GM18499 (cell line): ENCODE measurements at regions not wholly inside any gene's neighbourhood (a gene's known extent, or its start where the extent isn't known, plus 50 kb on each side); places are given as distances from the start of the nearest gene placed in this dataset.

Source experiments
- ATAC-seq: cut with Tn5 transposase; IDR thresholded peaks from one replicate; pipeline ENCODE4 v1.9.1; 2021; ENCODE audit warnings: moderate number of reproducible peaks; ENCODE audit not compliant: insufficient read depth, unreplicated experiment

DNA sequence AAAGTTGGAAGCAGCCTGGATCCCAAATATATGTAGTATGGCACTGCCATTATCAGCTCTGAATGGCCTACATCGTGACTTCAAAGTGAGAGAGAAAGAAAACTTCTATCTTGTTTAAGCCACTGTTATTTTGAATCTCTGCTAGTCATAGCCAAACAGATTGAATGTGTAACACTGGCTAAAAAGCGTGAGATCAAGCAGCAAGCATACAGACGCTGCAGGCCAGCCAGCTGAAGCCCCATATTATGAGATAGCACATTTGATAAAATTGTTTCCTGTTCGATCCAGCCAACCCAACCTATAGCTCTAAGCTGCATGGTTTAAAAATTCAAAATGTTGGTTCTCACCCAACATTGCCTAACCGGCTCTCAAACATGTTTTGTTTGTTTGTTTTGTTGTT lies 95.0 kb downstream of the DUSP6 start:
- no peak for ATAC-seq

- no peak for ATAC-seq
Observed at GRCh38 chr12:89256060-89256459, 96.2 kb downstream of the DUSP6 start.

DNA sequence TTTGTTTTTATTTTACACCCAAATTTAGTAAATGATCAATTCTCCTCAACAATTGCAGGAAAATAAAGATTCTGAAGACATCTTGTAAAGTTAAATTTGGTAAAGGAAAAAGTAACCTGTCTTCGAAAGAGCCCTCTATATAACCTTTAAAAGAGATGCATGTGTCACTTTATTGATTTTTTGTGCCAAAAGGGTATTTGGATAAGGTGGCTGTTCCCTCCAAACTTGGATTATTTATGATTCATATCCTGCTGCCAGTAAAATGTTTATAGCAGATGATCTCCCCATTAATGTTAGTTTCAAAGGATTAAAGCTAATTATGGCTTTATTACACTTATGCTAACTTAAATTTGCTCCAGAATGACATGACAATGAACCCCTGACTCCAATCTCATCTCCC lies 98.8 kb downstream of the DUSP6 start:
- ATAC-seq = no peak

GRCh38 chr12:89252284-89252683 lies 100.0 kb downstream of the DUSP6 start:
- ATAC-seq = no peak

DNA sequence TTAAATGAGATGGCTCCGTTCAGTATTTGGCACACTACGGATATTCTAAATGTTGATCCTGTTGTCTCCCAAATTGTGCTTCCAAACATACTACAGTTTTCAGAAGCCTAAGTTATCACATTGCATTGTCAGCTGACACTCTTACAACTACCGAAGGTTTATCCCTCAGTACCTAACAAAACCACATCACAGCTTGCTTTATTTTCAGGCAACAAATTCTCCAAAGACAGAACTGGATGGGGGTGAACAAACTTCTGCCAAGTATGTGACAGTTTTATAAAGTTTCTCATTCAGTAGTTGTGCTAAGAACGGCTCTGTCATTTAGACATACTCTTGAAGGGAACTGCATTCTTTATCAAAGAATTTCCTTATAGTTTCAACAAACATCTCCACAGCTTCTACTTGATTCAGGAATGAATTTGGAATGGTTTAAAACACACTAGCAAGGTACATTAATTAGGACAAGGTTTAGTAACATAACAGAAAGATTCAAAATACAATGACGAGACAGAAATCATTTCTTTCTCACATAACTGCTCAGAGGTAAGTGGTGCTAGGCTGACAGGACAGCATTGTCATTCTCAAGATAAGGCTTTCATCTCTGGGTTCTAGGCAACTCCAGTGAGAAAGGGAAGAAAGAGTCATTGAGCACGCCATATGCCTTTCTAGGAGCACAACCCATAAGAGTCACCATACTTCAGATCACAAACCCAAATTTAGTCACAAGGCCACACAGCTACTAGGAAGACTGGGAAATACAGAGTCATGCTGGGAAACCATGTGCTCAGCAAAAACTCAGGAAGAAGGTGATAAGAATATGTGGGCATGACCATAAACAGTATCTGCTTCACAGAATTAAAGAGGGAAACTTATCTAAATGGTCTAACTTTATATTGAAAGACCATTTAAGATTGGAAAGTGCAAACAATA lies 100.7 kb downstream of the DUSP6 start:
- ATAC-seq = no peak

DNA sequence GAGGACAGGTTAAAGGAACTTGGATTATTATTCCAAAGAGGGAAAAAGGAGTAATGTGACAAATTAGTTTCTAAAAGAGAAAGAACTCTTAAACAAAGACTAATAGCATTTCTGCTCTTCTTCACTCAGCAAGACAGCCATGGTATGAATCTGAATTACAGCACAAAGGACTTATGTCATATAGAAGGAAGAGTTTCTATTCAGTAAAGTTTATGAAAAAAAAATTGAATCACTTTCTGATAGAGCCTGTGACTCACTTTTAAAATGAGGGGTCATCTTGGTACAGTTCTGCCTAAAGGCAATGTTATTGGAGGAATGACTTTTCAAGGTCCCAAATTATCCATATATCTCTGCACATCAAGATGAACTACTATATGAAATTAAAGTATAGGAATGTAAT lies 101.7 kb downstream of the DUSP6 start:
- no peak for ATAC-seq

DNA sequence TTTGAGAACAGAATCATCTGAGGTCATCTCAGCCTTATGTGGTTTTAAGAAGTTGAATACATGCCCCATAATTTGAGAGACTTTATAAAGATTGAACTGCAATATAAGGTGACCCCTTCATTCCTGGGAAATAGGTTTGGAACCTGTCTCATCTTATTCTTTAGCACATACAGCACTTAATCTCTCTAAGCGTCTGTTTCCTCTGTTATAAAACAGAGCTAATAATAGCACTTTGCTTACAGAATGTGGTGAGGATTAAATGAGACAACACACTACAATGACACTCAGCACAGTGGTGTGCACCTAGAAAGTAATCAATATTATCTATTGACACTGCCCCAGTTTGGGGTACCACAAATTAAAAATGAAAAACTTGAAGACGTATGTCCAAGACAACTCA lies 102.1 kb downstream of the DUSP6 start:
- no peak for ATAC-seq

DNA sequence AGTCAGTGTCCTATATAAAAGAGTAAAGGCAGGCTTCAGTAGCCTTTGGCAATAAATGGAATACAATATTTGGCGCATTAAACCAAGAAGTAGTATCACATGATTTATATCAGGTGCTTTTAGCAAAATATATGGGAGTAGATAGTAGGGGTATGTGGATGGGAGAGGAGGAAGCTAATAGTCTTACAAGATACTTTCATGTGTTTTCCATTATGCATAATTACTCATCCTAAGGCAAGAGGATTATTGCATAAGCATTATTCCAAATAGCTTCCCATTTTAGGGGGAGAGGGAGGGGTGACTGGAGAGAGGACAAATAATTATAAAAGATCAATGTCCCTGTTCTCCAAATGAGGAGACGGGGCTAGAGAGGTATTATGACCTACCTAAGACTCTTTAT lies 104.3 kb downstream of the DUSP6 start:
- ATAC-seq = no peak

DNA sequence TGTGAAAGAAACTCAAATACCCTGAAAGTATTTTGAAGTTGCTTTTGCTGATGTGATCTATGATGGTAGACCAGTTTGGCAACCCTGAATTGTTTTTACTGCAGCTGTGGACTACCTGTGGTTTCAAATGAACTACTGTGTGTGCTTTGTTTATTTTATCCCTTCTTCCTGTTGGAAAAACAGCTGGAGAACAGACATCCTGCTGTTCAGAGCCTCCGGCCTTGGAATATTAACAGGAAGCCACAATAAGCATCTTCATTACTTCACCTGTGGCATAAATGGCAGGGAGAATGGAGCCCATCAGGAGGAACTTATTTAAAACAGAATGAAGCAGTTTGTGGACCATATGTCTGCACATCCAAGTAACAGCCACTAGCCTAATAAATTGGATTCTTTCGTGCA lies 104.8 kb downstream of the DUSP6 start:
- no peak for ATAC-seq

DNA sequence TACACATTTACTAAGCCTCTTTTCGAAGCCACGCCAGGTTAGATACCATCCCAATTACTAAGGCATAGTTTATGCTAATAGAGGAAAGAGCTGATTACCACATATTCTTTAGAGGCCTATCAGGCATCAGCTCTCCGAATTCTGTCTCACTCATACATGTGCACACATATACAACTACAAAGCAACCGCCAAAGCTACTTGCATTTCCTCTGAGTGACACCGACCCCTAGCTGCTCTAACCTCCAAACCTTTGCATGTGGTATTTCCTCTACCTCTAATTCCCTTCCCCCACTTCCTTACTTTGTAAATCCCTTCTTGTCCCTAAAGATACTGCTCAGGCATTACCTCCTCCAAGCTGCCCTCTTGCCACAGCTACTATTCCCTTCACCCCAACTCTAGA lies 107.2 kb downstream of the DUSP6 start:
- no peak for ATAC-seq

DNA sequence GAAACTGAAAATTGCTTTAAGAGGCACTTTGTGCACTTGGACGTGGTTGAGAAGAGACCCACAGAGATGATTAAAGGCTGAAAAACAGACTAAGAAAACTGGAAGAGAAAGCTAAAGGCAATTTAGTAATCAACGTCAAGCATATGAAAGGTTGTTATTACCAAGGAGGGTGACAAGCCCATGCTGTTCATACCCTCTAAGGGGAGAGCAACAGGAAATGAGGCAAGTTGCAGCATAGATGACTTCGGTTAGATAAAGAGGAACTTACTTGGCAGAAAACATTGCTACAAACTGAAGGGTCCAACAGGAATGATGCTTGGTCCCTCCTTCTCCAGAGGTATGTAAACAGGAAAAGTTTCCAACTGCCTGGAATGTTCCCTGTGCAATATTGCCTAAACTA lies 107.8 kb downstream of the DUSP6 start:
- peak; percentile 60 for ATAC-seq

DNA sequence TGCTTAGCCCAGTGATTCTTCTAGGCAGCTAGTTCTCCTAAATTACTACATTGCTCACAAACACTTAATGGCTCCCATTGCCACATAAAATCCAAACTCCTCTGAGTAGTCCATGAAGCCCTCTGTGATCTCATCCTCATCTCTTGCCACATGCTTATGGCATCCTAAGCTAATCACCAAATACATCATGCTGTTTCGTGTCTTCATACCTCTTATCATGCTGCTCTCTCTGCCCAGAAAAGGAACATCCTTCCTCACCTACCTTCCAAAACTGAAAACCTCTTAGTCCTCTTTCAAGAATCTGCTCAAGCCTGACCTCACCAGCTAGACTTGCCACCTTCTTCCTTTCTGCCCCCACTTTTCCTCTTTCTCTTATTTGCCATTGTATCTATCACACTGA lies 108.5 kb downstream of the DUSP6 start:
- ATAC-seq = no peak

DNA sequence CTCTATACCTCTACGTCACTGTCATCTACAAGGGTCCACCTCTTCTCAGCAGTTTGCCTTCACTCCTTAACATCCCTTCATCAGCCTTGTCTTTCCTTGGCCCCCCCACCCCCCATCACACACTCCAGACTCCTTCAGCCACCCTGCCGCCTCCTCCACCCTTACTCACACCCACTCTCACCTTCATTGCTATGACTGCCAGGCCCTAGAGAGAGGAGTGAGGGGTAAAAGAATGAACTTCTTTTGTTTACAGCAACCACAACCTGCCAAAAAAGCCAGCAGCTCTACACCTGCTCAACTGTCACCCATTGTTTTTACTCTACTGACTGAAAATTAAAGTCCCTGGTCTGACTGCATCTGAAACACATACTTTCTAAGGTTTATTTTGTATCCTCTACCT lies 112.8 kb downstream of the DUSP6 start:
- no peak for ATAC-seq

- ATAC-seq = no peak
Observed at GRCh38 chr12:89238593-89238992, 113.7 kb downstream of the DUSP6 start.

GRCh38 chr12:89237763-89238162 lies 114.5 kb downstream of the DUSP6 start:
- ATAC-seq = no peak

GRCh38 chr12:89236748-89237383 lies 115.4 kb downstream of the DUSP6 start:
- no peak for ATAC-seq

DNA sequence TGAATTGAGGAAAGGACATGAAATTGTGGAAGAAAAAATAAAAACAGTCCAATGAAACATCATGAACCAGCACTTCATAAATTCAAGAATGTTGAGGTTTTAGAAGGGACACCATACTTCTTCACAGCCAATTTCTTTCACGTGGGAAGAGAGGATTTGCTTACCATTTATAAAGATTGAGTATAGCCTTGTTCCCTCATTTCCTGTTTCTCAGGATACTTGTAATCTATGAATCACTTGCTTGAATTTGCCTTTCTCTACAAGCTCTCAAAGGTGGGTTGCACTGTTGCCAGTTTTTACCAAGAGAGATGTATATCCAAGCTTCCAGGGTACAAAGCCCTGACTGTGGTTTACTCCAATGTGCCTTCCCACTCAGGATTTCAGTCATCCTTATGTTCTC lies 116.1 kb downstream of the DUSP6 start:
- ATAC-seq = no peak

DNA sequence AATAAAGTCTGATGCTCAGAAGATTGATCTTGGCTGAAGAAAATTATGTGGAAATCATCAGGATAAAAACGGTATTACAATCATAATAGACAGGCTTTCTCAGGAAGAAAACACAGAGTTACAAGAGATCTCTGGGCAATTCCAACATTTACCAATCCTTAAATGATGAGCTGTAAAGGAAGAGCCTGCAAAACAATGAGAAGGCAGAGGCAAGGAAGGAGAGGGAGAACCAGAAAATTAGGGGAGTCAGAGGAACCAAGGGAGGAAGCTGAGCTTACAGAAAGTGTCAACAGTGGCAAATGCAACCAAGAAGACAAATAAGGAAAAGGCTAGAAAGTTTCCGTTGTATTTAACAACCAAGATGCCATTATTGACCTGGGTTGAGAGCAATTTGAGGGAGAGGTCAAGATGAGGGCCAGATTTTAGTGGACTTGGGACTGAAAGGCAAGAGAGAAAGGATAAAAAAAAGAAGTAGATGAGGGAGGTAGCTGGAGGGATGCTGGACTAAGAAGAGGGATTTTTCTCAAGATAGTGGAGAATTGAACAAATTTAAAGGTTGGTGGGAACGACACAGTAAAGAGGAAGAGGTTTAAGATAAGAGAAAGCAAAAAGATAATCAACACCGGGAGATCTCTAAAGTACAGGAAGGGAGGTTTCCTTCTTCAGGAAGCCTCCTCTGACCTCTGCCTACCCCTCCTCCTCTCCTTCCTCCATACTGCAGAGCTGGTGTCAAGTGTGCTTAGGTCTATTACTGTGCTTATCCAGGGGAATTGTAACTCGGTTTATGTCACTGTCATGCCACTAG lies 116.9 kb downstream of the DUSP6 start:
- no peak for ATAC-seq

GRCh38 chr12:89234324-89235114 lies 117.8 kb downstream of the DUSP6 start:
- no peak for ATAC-seq

GRCh38 chr12:89231686-89232085 lies 120.6 kb downstream of the DUSP6 start:
- ATAC-seq = no peak
